Stimulated activated CD4-positive, alpha-beta T cell treated with anti-CD3 and anti-CD28 coated beads, Interleukin-1b, Interleukin-23, amount 100 ng/mL, for 1 hour (primary cell): ENCODE measurements at regions not wholly inside any gene's neighbourhood (a gene's known extent, or its start where the extent isn't known, plus 50 kb on each side); places are given as distances from the start of the nearest gene placed in this dataset.

Experiments
- DNase-seq, 2 donors: peaks; one replicate each; pipeline ENCODE4 v3.0.0-alpha.2; 2020; ENCODE audit warnings: low read depth in 2 of 2

- DNase-seq = no peak
These were observed 585.5 kb downstream of the AJAP1 start for GRCh38 chr1:5239911-5240310.

GRCh38 chr1:5238351-5239130 is 584.1 kb downstream of the AJAP1 start:
- DNase-seq = no peak

GRCh38 chr1:5235355-5235899 is 581.0 kb downstream of the AJAP1 start:
- DNase-seq = no peak

GRCh38 chr1:5232537-5232936 is 578.1 kb downstream of the AJAP1 start:
- no peak for DNase-seq

- no peak for DNase-seq
These were observed 577.3 kb downstream of the AJAP1 start for GRCh38 chr1:5231541-5232315.

GRCh38 chr1:5227114-5227513 is 572.7 kb downstream of the AJAP1 start:
- DNase-seq = no peak

- no peak for DNase-seq
These were observed 571.6 kb downstream of the AJAP1 start for GRCh38 chr1:5225707-5226704.

GRCh38 chr1:5223206-5223605 is 568.8 kb downstream of the AJAP1 start:
- no peak for DNase-seq

- no peak for DNase-seq
These were observed 568.2 kb downstream of the AJAP1 start for GRCh38 chr1:5222626-5223025.

- no peak for DNase-seq
These were observed 567.0 kb downstream of the AJAP1 start for GRCh38 chr1:5221451-5221850.

GRCh38 chr1:5220821-5221220 is 566.4 kb downstream of the AJAP1 start:
- DNase-seq = no peak

GRCh38 chr1:5220421-5220820 is 566.0 kb downstream of the AJAP1 start:
- no peak for DNase-seq

- DNase-seq = no peak
These were observed 545.6 kb downstream of the AJAP1 start for GRCh38 chr1:5200006-5200405.

- DNase-seq = no peak
These were observed 543.9 kb downstream of the AJAP1 start for GRCh38 chr1:5198328-5198727.

- DNase-seq = no peak
These were observed 537.1 kb downstream of the AJAP1 start for GRCh38 chr1:5191470-5191869.

- no peak for DNase-seq
These were observed 535.0 kb downstream of the AJAP1 start for GRCh38 chr1:5189384-5189783.

GRCh38 chr1:5165762-5166161 is 511.4 kb downstream of the AJAP1 start:
- no peak for DNase-seq

- DNase-seq = no peak
These were observed 509.7 kb downstream of the AJAP1 start for GRCh38 chr1:5164158-5164557.

GRCh38 chr1:5161372-5161771 is 507.0 kb downstream of the AJAP1 start:
- DNase-seq = no peak

GRCh38 chr1:5157175-5157574 is 502.8 kb downstream of the AJAP1 start:
- DNase-seq = no peak

GRCh38 chr1:5156416-5157120 is 502.2 kb downstream of the AJAP1 start:
- no peak for DNase-seq
